Liver (tissue), 3 donors: ENCODE measurements at regions not wholly inside any gene's neighbourhood (a gene's known extent, or its start where the extent isn't known, plus 50 kb on each side); places are given as distances from the start of the nearest gene placed in this dataset.

Source experiments
- HNF4G ChIP-seq: IDR thresholded peaks from 2 replicates; pipeline ENCODE4 v1.6.1; 2016; ENCODE audit warnings: antibody characterized with exemption
- JUND ChIP-seq, 2 donors: IDR thresholded peaks; 2 replicates each; pipeline ENCODE4 v1.6.1; 2016; ENCODE audit warnings: antibody characterized with exemption in 2 of 2
- RAD21 ChIP-seq, 2 donors: IDR thresholded peaks; 2 replicates each; pipeline ENCODE4 v1.6.1; 2016; ENCODE audit warnings: antibody characterized with exemption in 2 of 2, mild to moderate bottlenecking in 2 of 2
- RXRA ChIP-seq, 2 donors: IDR thresholded peaks; 2 replicates each; pipeline ENCODE4 v1.6.1; 2017 to 2018; ENCODE audit warnings: antibody characterized with exemption in 2 of 2, mild to moderate bottlenecking in 1 of 2
- TF ChIP-seq, protein P1 (sequence below): fragments of 150-350 bp; IDR thresholded peaks from 2 replicates; pipeline ENCODE4 v1.5.1; 2017; ENCODE audit warnings: improper control_type of control experiment, low read depth, low read length; ENCODE audit not compliant: missing input control
- donor health status: healthy.
- donor health status: healthy.

DNA sequence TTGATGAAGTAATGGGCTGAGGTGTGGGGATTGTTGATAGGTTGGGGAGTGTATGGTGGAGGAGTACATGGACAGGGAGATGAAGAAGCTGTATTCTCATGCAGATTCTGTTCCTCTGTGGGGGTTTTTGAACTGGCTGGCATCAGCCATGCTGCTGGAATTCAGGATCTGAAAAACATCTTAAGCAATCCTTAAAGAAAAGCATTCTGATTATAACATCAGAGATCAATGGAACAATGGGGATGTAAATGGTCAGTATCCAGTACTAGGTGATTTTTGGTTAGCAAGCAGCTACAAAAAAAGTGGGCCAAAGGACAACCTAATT lies 247.5 kb upstream of the GALNT17 start:
- TF ChIP-seq, protein P1, sequence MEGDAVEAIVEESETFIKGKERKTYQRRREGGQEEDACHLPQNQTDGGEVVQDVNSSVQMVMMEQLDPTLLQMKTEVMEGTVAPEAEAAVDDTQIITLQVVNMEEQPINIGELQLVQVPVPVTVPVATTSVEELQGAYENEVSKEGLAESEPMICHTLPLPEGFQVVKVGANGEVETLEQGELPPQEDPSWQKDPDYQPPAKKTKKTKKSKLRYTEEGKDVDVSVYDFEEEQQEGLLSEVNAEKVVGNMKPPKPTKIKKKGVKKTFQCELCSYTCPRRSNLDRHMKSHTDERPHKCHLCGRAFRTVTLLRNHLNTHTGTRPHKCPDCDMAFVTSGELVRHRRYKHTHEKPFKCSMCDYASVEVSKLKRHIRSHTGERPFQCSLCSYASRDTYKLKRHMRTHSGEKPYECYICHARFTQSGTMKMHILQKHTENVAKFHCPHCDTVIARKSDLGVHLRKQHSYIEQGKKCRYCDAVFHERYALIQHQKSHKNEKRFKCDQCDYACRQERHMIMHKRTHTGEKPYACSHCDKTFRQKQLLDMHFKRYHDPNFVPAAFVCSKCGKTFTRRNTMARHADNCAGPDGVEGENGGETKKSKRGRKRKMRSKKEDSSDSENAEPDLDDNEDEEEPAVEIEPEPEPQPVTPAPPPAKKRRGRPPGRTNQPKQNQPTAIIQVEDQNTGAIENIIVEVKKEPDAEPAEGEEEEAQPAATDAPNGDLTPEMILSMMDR, result no peak
- TF ChIP-seq RXRA (IDR thresholded peaks at IDR 0.05) (no peak), HNF4G (no peak), JUND (IDR thresholded peaks at IDR 0.05) (no peak), RAD21 (IDR thresholded peaks at IDR 0.05) (no peak)
